HPDE6-E6E7 (cell line): ENCODE measurements at regions not wholly inside any gene's neighbourhood (a gene's known extent, or its start where the extent isn't known, plus 50 kb on each side); places are given as distances from the start of the nearest gene placed in this dataset.
"Not testable (repeated sequence)": the region's sequence is repeated elsewhere in the genome, so short reads cannot be mapped to it uniquely, and the experiment has no call there.

ENCODE experiments used
- DNase-seq: peaks from one replicate; pipeline ENCODE4 v3.0.0; 2011; ENCODE audit warnings: missing footprints; ENCODE audit errors: extremely low spot score

DNA sequence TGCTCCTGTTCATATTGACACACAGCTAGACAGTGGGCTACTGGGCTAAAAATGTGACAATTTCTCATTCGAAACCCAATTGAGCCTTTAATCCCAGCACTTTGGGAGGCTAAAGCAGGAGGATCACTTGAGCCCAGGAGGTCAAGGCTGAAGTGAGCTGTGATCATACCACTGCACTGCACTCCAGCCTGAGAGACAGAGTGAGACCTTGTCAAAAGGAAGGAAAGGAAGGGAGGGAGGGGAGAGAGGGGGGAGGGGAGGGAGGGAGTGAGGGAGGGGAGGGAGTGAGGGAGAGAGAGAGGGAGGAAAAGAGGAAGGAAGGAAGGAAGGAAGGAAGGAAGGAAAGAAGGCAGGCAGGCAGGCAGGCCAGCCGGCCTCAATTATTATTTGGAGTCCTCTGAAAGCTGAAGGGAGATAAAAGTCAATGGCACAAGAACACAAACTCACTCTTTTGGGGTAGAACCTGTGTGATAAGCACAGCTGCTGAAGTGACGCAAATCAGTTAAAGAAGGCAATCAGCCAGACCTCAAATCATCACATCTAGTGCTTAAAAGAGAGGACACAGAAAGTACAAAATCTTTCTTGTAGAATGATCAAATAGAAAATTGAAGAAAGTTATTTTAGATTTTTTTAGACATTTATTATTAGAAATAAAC, 98.1 kb downstream of the CCDC71L start:
- DNase-seq: no peak

DNA sequence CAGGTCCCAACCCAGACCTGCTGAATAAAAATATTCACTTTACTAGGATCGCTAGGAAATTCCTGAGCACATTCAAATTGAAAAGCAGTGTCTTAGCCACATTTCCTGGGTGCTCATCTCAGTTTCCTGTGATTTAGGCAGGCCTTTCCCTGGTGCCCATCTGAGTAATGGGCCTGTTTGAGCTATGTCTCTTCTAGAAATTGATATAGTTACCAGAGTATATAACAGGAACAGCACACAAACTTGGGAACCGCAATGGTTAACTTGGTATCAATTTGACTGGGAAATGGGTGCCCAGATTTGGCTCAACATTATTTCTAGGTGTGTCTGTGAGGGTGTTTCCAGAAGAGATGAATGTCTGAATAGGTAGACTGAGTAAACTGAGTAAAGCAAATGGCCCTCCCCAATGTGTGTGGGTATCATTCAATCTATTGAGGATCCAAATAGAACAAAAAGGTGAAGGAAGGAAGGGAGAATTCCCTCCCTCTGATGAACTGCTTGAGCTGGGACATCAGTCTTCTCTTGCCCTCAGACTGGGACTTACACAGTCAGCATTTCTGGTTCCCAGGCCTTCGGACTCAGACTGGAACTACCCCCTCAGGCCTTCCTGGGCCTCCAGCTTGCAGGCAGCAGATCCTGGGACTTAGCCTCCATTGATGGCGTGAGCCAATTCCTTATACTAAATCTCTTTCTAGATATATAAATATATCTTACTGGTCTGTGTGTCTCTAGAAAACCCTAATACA, 99.1 kb downstream of the CCDC71L start:
- DNase-seq: no peak

DNA sequence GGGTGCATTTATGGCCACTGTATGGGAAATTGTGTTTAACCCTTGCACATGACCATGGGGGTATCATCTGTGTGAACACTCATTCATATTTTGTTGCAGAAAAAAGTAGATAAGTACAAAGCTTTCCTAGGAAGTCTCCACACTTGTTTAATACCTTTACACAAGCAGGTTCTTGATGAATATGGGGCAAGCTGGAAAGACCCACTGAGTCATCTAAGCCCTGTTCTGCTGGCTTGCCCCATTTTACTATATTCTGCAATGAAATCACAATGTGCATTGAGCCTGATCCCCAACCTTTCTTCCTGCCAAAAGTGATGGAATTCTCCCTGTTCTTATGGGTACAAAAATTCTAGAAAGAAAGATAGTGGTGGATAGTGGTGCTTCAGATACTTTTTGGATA, 99.8 kb downstream of the CCDC71L start:
- DNase-seq: no peak

DNA sequence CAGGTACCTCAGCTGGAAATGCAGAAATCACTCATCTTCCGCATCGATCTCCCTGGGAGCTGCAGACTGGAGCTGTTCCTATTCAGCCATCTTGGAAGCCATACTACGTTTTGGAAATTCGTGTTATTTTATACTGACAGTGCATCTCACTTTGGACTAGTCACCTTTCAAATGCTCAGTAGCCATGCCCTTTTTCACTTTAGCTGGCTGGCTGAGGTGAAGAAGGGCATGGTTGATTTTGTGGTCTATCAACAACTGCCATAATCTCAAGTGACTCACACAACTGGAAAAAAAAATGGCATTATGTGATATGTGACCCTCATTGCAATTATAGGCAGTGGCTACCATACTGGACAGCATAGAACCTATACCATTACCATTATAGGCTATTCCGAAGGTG, 100.5 kb downstream of the CCDC71L start:
- no peak for DNase-seq

DNA sequence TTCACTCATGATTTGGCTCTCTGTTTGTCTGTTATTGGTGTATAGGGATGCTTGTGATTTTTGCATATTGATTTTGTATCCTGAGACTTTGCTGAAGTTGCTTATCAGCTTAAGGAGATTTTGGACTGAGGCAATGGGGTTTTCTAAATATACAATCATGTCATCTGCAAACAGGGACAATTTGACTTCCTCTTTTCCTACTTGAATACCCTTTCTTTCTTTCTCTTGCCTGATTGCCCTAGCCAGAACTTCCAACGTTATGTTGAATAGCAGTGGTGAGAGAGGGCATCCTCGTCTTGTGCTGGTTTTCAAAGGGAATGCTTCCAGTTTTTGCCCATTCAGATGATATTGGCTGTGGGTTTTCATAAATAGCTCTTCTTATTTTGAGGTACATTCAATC, 104.7 kb downstream of the CCDC71L start:
- not testable (repeated sequence) for DNase-seq

DNA sequence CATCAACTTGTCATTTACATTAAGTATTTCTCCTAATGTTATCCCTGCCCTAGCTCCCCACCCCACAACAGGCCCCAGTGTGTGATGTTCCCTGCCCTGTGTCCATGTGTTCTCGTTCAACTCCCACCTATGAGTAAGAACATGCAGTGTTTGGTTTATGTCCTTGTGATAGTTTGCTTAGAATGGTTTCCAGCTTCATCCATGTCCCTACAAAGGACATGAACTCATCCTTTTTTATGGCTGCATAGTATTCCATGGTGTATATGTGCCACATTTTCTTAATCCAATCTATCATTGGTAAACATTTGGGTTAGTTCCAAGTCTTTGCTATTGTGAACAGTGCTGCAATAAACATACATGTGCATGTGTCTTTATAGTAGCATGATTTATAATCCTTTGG, 106.3 kb downstream of the CCDC71L start:
- not testable (repeated sequence) for DNase-seq

DNA sequence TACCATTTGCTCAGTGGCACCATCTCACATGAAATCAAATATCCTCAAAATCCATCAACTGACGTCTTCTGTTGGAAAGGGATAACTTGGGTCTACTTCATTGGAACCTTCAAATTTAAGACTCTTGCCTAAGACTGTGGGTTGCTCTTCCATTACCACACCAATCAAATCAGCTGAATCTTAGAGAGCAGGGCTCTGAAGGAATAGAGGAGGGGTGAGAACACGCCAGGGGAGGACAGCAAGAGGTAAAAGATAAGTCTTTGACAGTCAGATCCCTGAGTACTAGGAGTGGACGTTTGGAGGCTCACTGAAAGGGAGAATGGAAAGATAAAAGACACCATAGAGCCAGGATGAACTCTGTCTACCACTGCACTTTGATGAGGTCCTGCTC, 107.5 kb downstream of the CCDC71L start:
- DNase-seq: no peak

DNA sequence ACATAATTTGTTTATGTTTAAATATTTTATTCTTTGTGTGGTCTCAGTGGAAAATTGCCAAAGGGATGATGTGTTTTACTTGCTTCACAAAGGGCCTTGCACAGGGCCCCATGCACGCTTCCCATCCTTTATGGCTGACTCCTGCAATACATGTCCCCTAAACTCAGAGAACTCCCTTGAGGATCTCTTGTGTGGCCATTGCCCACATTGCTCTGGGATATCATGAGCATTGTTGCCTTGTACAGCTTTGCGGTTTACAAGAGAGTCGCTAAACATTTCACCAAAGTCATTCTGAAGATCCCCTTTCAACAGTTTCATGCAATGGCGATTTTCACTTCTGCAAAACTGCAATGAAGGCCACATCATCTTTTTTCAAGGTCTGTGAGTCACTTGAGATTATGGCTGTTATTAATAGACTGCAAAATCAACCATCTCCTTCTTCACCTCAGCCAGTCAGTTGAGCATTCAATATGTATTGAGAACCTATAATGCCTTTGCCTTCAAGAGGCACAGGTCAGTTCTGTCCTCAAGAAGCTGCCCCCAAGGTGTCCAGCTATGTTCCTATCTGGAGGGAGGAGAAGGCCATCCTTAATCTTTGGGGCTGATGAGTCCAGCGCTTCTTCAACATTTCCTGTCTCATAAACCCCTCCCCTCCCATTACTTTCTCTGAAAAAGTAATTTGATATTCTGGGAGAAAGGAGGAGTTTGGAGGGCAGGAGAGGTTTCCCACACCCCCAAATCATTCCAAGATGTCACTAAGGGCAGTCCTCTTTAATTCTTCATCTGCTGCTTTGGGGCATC, 108.1 kb downstream of the CCDC71L start:
- no peak for DNase-seq

DNA sequence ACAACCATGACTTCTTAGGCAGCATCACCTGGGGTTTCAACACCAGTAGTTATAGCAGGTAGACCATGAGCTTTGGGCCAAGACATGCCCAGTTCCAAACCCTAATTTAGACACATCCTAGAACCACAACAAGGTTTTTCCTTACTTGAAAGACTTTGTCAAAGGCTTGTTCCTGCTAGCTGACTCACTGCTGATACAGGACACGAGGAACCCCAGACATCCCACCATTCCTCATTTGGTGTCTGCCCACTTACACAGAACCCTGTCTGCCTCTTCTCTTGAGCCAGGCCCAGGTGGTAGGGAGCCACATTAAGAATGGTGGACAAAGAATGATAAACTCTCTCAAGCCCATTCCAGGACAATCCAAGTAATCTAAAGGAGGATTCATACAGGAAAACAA, 109.0 kb downstream of the CCDC71L start:
- DNase-seq: no peak

DNA sequence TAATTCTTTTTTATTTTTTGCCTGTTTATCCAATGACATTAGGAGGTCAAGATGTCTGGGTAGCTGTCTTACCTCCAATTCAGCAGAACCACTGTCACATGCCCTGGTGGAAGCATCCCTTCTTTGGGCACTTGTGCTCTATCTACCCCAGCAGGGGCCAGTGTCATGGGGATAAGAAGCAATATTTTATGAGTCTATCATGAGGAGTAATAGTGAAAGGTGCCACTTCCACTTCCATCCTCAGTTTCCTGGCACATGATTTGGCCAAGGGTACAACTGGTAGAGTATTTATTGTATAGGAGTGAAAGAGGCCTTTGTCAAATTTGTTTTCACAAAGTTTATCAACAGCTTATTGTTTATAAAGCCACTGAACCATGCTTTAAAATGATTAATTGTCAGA, 112.5 kb downstream of the CCDC71L start:
- no peak for DNase-seq

DNA sequence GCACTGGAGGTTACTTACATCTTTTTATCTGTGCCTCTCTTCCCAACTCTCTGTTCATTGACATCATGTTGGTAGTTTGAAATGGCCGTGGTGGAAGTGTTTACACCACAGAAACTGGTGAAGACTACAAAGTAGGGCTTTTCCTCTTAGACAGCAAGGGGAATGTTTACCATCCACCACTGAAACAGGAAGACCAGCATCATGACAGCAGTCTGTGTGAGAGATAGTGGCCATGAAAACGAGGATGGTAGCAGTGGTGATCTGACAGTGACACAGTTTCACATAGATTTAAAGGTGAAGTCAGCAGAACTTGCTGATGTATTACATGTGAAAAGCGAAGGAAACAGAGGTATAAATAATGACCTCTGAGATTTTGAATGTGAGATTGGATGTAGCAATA, 115.7 kb downstream of the CCDC71L start:
- no peak for DNase-seq

DNA sequence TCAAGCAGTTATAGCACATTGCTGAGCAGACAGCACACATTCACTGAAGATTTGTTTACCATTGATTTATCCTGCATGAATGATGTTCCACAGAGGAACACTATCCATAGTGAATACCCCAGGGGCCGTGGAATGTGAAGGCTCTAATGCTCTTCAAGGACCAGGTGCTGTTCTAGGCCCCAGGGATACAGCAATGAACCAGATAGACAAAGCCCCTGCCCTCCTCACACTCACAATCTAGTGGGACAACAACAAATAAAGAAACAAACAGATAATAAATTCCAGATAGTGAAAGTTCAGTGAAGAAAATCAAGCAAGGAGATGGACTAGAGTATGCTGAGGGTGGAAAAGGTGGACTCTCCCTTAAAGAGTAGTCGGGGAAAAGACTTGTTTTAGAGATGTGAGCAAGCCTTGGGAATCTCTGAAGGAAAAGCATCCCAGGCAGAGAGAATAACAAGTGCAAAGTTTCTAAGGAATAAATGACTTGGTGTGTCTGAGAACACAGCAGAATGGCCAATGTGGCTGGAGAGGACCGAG, 117.7 kb downstream of the CCDC71L start:
- DNase-seq: no peak

DNA sequence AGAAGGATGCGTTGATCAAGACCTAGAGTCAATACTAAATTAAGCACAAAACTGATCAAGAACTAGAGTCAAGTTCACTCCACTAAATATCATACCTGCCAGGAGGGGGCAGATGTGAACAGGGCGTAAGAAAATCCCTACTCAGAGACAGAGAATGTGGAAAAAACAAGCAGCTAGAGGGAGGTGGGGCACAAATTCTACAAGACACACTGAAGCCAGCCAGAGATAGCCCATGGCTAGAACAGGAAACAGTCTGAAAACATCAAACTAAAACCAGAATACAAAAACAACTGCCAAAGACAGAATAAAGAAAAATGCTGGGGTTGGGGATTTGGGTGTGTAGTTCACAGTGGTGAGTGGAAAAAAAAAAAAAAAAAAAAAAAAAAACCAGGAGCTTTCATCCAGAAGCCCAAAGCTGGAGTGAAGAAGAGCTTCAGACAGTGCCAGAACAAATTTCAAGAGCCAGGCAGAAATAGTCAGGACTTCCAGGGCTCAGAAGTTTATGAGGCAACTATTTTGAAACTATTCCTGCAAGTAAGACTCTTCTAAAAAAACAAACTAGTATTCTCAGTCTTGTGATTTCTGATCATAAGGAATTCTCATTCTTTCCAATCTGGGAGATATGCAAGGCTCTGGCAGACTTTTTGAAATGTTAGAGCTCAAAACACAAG, 118.3 kb downstream of the CCDC71L start:
- DNase-seq: peak; percentile 61

DNA sequence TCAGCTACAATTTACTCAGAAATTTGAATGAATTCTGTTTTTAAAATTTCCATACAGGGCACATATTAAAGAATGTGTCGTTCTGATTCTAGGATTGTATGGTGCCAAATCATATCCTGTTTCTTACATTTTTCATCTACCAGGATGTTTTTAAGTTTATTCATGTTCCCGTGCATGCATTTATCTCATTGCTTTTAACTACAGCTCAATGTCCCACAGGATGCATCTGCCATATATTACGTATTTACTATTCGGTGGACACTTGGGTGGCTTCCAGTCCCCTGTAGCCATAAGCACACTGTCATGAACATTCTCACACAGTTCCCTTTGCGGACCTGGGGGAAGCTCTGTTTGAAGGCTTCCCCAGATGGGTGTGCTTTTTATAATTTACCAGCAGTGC, 122.3 kb downstream of the CCDC71L start:
- DNase-seq: no peak

DNA sequence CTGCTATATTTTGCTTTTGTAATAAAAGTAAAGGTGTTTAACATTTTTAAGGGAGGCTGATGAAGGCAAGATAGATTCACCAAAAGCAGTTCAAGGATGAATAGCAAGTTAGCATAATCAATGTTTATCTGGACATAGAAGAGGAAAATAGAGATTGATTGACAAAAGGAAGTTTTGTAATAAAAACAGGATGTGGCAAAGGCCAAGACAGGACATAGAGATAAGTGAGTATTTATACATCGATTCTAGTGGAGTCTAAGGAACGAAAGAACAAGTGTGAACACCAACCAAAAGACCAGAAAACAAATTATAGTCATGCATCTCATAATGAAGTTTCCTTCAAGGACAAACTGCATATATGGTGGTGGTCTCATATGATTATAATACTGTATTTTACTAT, 123.8 kb downstream of the CCDC71L start:
- DNase-seq: no peak

DNA sequence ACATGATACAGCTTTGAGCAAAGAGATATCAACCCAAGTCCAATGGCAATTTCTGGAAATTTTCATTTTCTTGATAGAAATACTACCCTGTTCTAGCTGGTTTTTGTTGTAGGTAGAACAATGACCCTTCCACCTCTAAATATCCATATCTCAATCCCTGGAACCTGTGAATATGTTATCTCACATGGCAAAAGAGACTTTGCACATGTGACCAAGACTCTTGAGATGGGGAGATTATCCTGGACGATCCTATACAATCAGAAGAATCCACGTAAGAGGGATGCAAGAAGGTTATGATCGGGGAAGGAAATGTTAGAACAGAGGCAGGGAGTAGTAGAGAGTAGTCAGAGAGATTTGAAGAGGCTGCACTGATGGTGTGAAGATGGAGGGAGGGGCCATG, 124.9 kb downstream of the CCDC71L start:
- DNase-seq: no peak

DNA sequence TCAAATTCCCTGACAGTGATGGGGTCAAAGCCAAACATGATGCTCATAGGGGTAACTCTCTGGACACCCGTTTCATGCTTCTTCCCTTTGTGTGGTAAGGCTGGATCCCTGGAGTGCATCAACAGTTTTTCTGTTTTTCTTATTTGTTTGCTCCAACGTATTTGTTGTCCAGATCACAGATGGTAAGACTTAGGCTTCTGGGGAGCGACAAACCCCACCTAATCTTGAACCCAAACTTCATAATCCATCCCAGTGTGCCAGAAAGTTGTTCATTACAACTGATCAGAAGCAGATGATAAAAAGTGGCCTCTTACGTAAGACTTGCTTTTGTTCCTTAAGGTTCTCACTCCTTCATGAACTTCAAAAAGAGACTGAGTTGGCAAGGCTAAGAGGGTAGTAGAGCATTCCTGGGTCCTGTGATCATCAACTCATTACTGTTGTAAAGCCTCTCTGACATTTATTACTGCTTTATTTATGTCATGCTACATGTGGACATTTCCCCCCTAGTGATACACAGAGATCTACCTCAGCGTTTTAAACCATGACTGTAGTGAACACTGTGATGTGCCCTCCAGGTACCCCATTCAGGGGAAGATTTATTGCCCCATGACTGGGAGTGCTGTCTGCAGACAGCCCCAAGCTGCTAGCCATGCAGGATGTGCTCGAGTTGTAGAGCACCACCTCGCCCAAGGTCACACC, 125.6 kb downstream of the CCDC71L start:
- no peak for DNase-seq

DNA sequence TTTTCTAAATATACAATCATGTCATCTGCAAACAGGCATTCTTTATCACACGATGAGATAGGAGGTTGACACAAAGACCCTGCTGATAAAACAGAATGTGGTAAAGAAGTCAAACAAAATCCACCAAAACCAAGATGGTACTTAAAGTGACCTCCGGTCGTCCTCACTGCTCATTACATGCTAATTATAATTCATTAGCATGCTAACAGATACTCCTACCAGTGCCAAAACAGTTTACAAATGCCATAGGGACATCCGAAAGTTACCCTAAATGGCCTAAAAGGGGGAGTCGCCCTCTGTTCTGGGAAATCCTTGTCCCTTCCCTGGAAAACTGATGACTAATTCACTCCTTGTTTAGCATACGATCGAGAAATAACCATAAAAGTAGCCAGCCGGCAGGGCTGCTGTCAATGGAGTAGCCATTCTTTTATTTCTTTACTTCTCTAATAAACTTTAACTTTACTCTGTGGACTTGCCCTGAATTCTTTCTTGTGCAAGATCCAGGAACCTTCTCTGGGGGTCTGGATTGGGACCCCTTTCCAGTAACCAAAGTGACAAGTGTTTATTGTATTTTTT, 126.6 kb downstream of the CCDC71L start:
- no peak for DNase-seq

DNA sequence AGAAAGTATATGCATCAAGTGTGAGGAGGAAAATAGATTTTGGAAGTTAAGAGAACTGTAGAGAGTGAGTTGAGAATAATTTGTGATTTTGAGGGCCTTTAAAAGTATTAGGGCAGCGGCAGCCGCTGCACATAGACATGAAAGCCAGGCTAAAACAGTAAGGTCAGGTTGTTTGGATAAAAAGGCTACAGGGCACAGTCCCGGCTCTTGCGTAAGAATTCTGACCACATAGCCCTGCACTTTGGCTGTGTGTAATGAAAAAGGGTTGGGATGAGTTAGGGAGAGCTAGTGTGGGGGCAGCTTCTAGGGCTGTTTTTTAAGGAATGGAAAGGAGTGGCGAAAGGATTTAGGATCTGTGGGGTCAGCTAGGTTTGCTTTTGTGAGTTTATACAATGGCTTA, 130.8 kb downstream of the CCDC71L start:
- DNase-seq: not testable (repeated sequence)

DNA sequence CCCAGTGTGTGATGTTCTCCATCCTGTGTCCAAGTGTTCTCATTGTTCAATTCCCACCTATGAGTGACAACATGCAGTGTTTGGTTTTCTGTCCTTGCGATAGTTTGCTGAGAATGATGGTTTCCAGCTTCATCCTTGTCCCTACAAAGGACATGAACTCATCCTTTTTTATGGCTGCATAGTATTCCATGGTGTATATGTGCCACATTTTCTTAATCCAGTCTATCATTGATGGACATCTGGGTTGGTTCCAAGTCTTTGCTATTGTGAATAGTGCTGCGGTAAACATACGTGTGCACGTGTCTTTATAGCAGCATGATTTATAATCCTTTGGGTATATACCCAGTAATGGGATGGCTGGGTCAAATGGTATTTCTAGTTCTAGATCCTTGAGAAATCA, 134.3 kb downstream of the CCDC71L start:
- not testable (repeated sequence) for DNase-seq

DNA sequence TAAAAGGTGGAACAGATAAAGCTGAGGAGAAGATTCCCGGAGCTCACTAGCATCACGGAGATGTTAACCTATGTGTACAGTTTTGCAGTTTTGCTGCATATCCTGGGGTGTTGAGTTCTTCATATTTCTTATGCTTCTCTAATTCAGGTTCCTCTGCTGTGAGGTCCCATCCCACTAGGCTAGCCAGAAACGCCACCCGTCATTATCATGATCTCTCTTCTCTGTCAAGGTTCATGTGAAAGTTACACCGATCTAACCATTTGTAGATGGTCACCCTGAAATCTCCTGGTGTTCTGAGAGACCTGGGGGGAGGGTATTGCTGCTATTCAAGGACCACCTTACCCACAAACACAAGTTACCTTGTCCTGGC, 136.3 kb downstream of the CCDC71L start:
- DNase-seq: no peak
